Testis (tissue), 2 donors: ENCODE measurements at regions not wholly inside any gene's neighbourhood (a gene's known extent, or its start where the extent isn't known, plus 50 kb on each side); places are given as distances from the start of the nearest gene placed in this dataset.

Source experiments
- CTCF ChIP-seq, 3 experiments: fragments of 450-650 bp in 2 of 3; fragments of 200-600 bp in 1 of 3; sonication (generic) in 1 of 3; IDR thresholded peaks; one replicate each; pipeline ENCODE4 v1.5.1; 2016 to 2019; ENCODE audit warnings: antibody characterized with exemption in 3 of 3, mild to moderate bottlenecking in 2 of 3, moderate library complexity in 1 of 3
- POLR2A ChIP-seq: fragments of 450-650 bp; IDR thresholded peaks from one replicate; pipeline ENCODE4 v1.6.1; 2017; ENCODE audit warnings: antibody characterized with exemption, mild to moderate bottlenecking, moderate library complexity

DNA sequence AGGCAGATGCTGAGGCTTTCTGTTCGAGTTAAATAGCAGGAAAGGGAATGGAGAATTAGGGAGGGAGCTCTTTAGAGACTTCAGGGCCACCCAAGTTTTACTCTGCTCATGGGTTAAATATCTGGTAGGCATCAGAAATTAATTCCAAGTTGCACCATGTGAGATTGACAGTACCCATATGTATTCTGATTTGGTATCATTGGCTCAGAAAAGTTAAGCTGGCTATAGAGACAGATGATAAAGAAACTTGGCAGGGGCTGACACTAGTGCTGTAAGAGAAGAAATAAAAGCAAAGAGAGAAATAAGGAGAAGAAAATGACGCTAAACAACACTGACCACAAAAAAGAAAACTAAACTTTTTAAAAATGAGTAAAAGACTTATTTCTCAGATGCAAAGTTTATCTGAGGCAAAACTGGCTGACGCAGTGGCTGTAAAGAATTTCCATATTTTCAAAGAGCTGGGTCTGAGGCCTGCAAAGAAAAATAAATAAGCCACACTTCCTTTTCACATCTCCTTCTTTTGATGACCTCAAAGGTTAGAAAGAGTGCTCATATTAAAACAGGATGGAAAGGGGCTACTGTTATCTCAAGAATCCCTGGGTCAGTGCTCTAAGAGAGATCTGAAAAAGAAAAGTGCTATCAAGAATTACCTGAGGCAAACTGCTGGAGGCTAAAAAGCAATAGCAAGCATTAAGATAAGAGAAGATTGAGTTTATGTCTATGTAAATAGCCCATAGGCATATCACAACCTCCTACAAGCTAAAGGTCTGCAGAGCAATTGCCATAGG lies 399.0 kb upstream of the MEF2C start:
- TF ChIP-seq CTCF (IDR thresholded peaks at IDR 0.05) (no peak), POLR2A (no peak)
